BE2C (cell line): ENCODE measurements at regions not wholly inside any gene's neighbourhood (a gene's known extent, or its start where the extent isn't known, plus 50 kb on each side); places are given as distances from the start of the nearest gene placed in this dataset.
A peak's percentile ranks its signal among the peaks of the same experiment; 100 is the strongest.

Experiments
- DNase-seq: peaks from one replicate; pipeline ENCODE4 v3.0.0-alpha.2; 2020
- H3K27me3 ChIP-seq: fragments of 250-450 bp; sonication (Bioruptor Pico); 2 replicates; pipeline ENCODE4 v1.5.1; 2020; ENCODE audit warnings: mild to moderate bottlenecking
- H3K36me3 ChIP-seq: fragments of 250-450 bp; sonication (Bioruptor Pico); 2 replicates; pipeline ENCODE4 v1.5.1; 2020; ENCODE audit warnings: mild to moderate bottlenecking
- H3K4me1 ChIP-seq: fragments of 250-450 bp; sonication (Bioruptor Pico); 2 replicates; pipeline ENCODE4 v1.5.1; 2020
- H3K4me3 ChIP-seq: 2 replicates; pipeline ENCODE4 v1.5.1; 2011; ENCODE audit warnings: low read depth, low read length
- H3K9me3 ChIP-seq: fragments of 250-450 bp; sonication (Bioruptor Pico); 2 replicates; pipeline ENCODE4 v1.5.1; 2020
- CTCF ChIP-seq: IDR thresholded peaks from 2 replicates; pipeline ENCODE4 v1.5.1; 2012; ENCODE audit warnings: mild to moderate bottlenecking, low read depth, low read length

DNA sequence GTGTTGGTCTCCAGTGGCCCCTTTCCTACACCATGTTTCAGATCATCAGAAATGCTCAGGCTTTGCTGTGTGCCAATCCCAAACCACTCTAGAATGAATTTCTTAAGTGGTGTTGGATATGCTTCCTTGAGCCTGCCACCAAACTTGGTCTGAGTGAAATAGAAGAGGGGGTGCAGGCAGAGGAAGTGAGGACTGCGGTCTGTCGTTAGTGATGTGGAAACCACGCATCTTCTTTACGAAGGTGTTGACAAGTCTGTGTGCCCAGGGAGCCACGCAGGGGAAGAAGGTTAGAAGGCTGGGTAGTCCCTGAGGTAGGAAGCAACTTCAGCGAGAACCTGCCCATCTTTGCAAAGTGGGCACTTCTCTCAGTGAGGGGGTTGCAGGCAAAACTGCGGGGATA is 187.4 kb upstream of the NAV2 start:
- no peak for TF ChIP-seq CTCF
- Histone ChIP-seq H3K4me1 (no peaks in the 10 kb centered on the region), H3K36me3 (no peaks in the 10 kb centered on the region), H3K27me3 (no peaks in the 10 kb centered on the region), H3K4me3 (no peak overlapping the region), H3K9me3 (no peaks in the 10 kb centered on the region)
- DNase-seq = no peak

DNA sequence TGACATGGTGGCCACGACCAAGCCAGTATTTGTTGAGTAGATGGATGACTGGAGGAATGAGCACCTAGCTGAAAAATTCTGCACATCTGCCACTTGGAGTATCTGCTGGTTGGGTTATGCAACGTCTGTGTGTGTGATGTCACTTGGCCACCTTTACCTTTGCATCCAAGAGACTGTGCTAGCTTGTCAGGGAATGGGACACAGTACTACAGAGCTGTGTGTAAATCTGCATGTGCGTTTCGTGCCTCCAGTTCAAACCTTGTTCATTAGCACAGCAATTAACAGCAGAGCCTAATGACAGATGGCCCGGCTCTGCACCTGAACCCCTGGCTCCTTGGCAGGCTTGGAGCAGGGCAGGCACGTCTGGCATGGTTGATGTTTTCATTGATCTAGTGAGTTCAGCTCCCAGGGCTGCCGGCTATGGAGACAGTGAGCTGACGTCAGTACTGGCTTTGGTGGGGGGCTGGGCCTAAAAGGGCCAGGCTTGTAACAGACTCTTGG is 188.4 kb upstream of the NAV2 start:
- Histone ChIP-seq H3K9me3 (no peaks in the 10 kb centered on the region), H3K36me3 (no peaks in the 10 kb centered on the region), H3K4me3 (no peak overlapping the region), H3K27me3 (no peaks in the 10 kb centered on the region), H3K4me1 (no peaks in the 10 kb centered on the region)
- no peak for DNase-seq
- TF ChIP-seq CTCF = no peak

GRCh38 chr11:19520681-19521080 is 192.0 kb upstream of the NAV2 start:
- no peak for TF ChIP-seq CTCF
- no peaks in the 10 kb centered on the region for H3K27me3 ChIP-seq
- no peak overlapping the region for H3K4me3 ChIP-seq
- no peaks in the 10 kb centered on the region for H3K4me1 ChIP-seq
- no peaks in the 10 kb centered on the region for H3K36me3 ChIP-seq
- H3K9me3 ChIP-seq = no peaks in the 10 kb centered on the region
- no peak for DNase-seq

DNA sequence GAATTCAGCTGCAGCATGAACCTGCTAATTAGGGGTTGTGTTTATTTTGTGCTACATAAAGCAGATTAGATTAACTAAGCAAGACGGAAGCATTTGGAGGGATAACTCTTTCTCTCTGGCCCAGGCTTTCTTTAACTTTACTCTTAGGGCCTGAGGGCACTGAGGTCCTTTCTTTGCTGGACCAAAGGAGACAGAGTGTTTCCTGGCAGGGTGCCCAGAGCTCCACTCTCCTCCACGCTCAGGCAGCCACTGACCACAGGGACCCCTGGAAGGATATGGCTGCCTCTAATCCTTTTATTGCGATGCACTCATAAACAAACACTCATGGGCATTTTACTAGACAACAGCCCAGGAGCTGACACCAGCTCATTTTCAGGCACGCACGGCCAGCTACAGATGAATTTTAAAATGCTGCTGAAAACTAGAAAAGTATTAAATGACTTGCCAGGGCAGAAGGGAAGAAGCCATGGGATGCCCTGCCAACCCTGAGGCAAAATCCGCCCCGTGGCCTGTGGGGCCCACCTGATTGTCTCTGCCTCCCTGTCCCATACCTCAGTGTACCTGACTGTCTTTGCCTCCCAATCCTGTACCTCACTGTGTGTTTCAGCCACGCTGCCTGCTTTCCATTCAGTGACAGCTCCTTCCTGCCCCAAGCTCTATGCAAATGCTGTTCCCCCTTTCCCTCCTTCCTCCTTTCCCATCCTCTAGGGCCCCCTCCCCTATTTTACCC is 192.6 kb upstream of the NAV2 start:
- peak; percentile 7 for DNase-seq
- Histone ChIP-seq H3K4me3 (no peak overlapping the region), H3K4me1 (no peaks in the 10 kb centered on the region), H3K36me3 (no peaks in the 10 kb centered on the region), H3K9me3 (no peaks in the 10 kb centered on the region), H3K27me3 (no peaks in the 10 kb centered on the region)
- TF ChIP-seq CTCF = no peak

GRCh38 chr11:19519353-19519752 is 193.3 kb upstream of the NAV2 start:
- no peaks in the 10 kb centered on the region for H3K9me3 ChIP-seq
- no peak overlapping the region for H3K4me3 ChIP-seq
- no peak for TF ChIP-seq CTCF
- DNase-seq = no peak
- H3K36me3 ChIP-seq = no peaks in the 10 kb centered on the region
- no peaks in the 10 kb centered on the region for H3K27me3 ChIP-seq
- no peaks in the 10 kb centered on the region for H3K4me1 ChIP-seq

- Histone ChIP-seq H3K36me3 (no peaks in the 10 kb centered on the region), H3K9me3 (no peaks in the 10 kb centered on the region), H3K4me3 (no peak overlapping the region), H3K4me1 (no peaks in the 10 kb centered on the region), H3K27me3 (no peaks in the 10 kb centered on the region)
- DNase-seq = no peak
- TF ChIP-seq CTCF = no peak
Observed at GRCh38 chr11:19513253-19513652, 199.4 kb upstream of the NAV2 start.
